Mesenchymal stem cell (in vitro differentiated cells and primary cell): ENCODE measurements at regions not wholly inside any gene's neighbourhood (a gene's known extent, or its start where the extent isn't known, plus 50 kb on each side); places are given as distances from the start of the nearest gene placed in this dataset.

Experiments used
- DNase-seq: peaks from one replicate; pipeline ENCODE4 v3.0.0-alpha.2; 2013
- H2AFZ ChIP-seq: one replicate; pipeline ENCODE4 v1.6.1; 2013; ENCODE audit warnings: low read depth, mild to moderate bottlenecking, control low read depth, inconsistent platforms, low read length, moderate library complexity
- H2AK5ac ChIP-seq: 2 replicates; pipeline ENCODE4 v1.6.1; 2013; ENCODE audit warnings: low read length, moderate library complexity, mild to moderate bottlenecking, inconsistent platforms; ENCODE audit not compliant: severe bottlenecking
- H2BK120ac ChIP-seq: one replicate; pipeline ENCODE4 v1.6.1; 2013; ENCODE audit warnings: low read depth, mild to moderate bottlenecking, inconsistent platforms, low read length, moderate library complexity
- H2BK12ac ChIP-seq, 2 experiments: one replicate each; pipeline ENCODE4 v1.6.1; 2013; ENCODE audit warnings: inconsistent platforms in 2 of 2, low read length in 2 of 2, mild to moderate bottlenecking in 2 of 2, moderate library complexity in 2 of 2, control low read depth in 1 of 2
- H2BK15ac ChIP-seq: one replicate; pipeline ENCODE4 v1.6.1; 2013; ENCODE audit warnings: mild to moderate bottlenecking, low read depth, inconsistent platforms; ENCODE audit not compliant: poor library complexity, severe bottlenecking
- H2BK5ac ChIP-seq: 2 replicates; pipeline ENCODE4 v1.6.1; 2013; ENCODE audit warnings: low read depth, mild to moderate bottlenecking, low read length, control low read depth, inconsistent platforms; ENCODE audit not compliant: poor library complexity, severe bottlenecking
- H3K14ac ChIP-seq, 2 experiments: one replicate each; pipeline ENCODE4 v1.6.1; 2013; ENCODE audit warnings: inconsistent platforms in 2 of 2, low read length in 2 of 2, control low read depth in 1 of 2, mild to moderate bottlenecking in 1 of 2, moderate library complexity in 1 of 2
- H3K18ac ChIP-seq, 2 experiments: one replicate each; pipeline ENCODE4 v1.6.1; 2013; ENCODE audit warnings: inconsistent platforms in 2 of 2, low read length in 2 of 2, control low read depth in 1 of 2, low read depth in 1 of 2, mild to moderate bottlenecking in 1 of 2
- H3K23ac ChIP-seq, 2 experiments: one replicate each; pipeline ENCODE4 v1.6.1; 2013; ENCODE audit warnings: inconsistent platforms in 2 of 2, low read length in 2 of 2, mild to moderate bottlenecking in 2 of 2, moderate library complexity in 2 of 2, control low read depth in 1 of 2
- H3K27ac ChIP-seq: 2 replicates; pipeline ENCODE4 v1.5.1; 2013; ENCODE audit warnings: mild to moderate bottlenecking, moderate library complexity, low read length, control low read depth, inconsistent platforms; ENCODE audit not compliant: poor library complexity, severe bottlenecking
- H3K27me3 ChIP-seq, 2 experiments: 2 replicates each; pipeline versions ENCODE4 v1.6.1 to v1.7.0; 2013; ENCODE audit warnings: low read length in 2 of 2, mild to moderate bottlenecking in 2 of 2, moderate library complexity in 2 of 2, control low read depth in 1 of 2, inconsistent platforms in 1 of 2; ENCODE audit not compliant: control insufficient read depth in 1 of 2, insufficient read depth in 1 of 2
- H3K36me3 ChIP-seq, 2 experiments: 2 replicates each; pipeline versions ENCODE4 v1.6.1 to v1.7.0; 2013; ENCODE audit warnings: low read length in 2 of 2, control low read depth in 1 of 2, inconsistent platforms in 1 of 2, low read depth in 1 of 2, mild to moderate bottlenecking in 1 of 2; ENCODE audit not compliant: insufficient read depth in 2 of 2, control insufficient read depth in 1 of 2
- H3K4ac ChIP-seq, 2 experiments: one replicate each; pipeline ENCODE4 v1.6.1; 2013; ENCODE audit warnings: inconsistent platforms in 2 of 2, low read length in 2 of 2, mild to moderate bottlenecking in 2 of 2, moderate library complexity in 2 of 2, control low read depth in 1 of 2, low read depth in 1 of 2
- H3K4me1 ChIP-seq: 2 replicates; pipeline ENCODE4 v1.6.1; 2013; ENCODE audit warnings: low read depth, low read length, control low read depth; ENCODE audit not compliant: control insufficient read depth, insufficient read depth
- H3K4me2 ChIP-seq: 2 replicates; pipeline ENCODE4 v1.6.1; 2013; ENCODE audit warnings: low read length, mild to moderate bottlenecking, inconsistent platforms; ENCODE audit not compliant: poor library complexity, severe bottlenecking
- H3K4me3 ChIP-seq, 2 experiments: 2 replicates each; pipeline versions ENCODE4 v1.5.1 to v1.7.0; 2013; ENCODE audit warnings: low read length in 2 of 2, mild to moderate bottlenecking in 2 of 2, control low read depth in 1 of 2, low read depth in 1 of 2; ENCODE audit not compliant: insufficient read depth in 1 of 2
- H3K79me1 ChIP-seq: replicated peaks from 2 replicates; pipeline ENCODE4 v1.6.1; 2013; ENCODE audit warnings: mild to moderate bottlenecking, control low read depth, low read length, inconsistent platforms; ENCODE audit not compliant: poor library complexity, severe bottlenecking
- H3K9ac ChIP-seq: 2 replicates; pipeline ENCODE4 v1.7.0; 2013; ENCODE audit warnings: mild to moderate bottlenecking, low read length, moderate library complexity
- H3K9me3 ChIP-seq: 2 replicates; pipeline ENCODE4 v1.7.0; 2013; ENCODE audit warnings: mild to moderate bottlenecking, low read length; ENCODE audit not compliant: control insufficient read depth
- H4K8ac ChIP-seq: one replicate; pipeline ENCODE4 v1.6.1; 2013; ENCODE audit warnings: inconsistent platforms, mild to moderate bottlenecking, low read length, moderate library complexity
- H4K91ac ChIP-seq: one replicate; pipeline ENCODE4 v1.6.1; 2013; ENCODE audit warnings: mild to moderate bottlenecking, low read length, inconsistent platforms
- WGBS: methylation state at CpG from one replicate; pipeline ENCODE4 v1.1.7; 2013; ENCODE audit warnings: mixed read lengths; 5-methylcytosine and 5-hydroxymethylcytosine counted together

DNA sequence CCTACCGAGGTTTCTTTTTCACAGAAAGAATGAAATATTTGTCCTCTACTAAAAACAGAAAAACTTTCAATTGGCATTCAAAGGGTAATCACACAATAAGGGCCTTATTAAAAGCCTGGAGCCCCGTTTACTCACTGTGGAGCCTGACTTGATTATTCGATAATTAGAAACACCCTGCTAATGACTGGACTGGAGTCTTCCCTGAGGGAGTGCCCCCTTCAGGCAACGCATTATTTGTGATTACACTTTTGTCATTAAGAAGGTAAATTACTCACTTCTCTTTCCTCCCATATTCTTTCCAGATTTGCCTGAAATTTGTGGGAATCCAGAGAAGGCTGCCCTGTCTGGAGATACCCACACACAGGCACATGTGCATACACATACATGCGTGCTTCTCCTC, 444.2 kb upstream of the NPVF start:
- no peak overlapping the region for H2BK5ac ChIP-seq
- WGBS: 86% methylated on average over 5 of the region's 5 CpGs
- no peak overlapping the region for H3K14ac ChIP-seq
- H3K9me3 ChIP-seq: no peaks in the 10 kb centered on the region
- H2BK15ac ChIP-seq: no peak overlapping the region
- H3K4me1 ChIP-seq: peaks cover 4% of the 10 kb centered on the region
- no peaks in the 10 kb centered on the region for H3K36me3 ChIP-seq
- H2BK12ac ChIP-seq: no peak overlapping the region
- no peak overlapping the region for H2AK5ac ChIP-seq
- no peaks in the 10 kb centered on the region for H3K79me1 ChIP-seq
- no peak overlapping the region for H3K27ac ChIP-seq
- no peak overlapping the region for H3K4me3 ChIP-seq
- no peak overlapping the region for H3K4ac ChIP-seq
- no peak overlapping the region for H4K91ac ChIP-seq
- no peak overlapping the region for H2AFZ ChIP-seq
- DNase-seq: no peak
- no peak overlapping the region for H4K8ac ChIP-seq
- H3K4me2 ChIP-seq: no peak overlapping the region
- H3K9ac ChIP-seq: no peak overlapping the region
- H3K23ac ChIP-seq: no peak overlapping the region
- peaks cover 16 to 29% of the 10 kb centered on the region in 2 experiments for H3K27me3 ChIP-seq
- no peak overlapping the region for H3K18ac ChIP-seq
- H2BK120ac ChIP-seq: no peak overlapping the region

DNA sequence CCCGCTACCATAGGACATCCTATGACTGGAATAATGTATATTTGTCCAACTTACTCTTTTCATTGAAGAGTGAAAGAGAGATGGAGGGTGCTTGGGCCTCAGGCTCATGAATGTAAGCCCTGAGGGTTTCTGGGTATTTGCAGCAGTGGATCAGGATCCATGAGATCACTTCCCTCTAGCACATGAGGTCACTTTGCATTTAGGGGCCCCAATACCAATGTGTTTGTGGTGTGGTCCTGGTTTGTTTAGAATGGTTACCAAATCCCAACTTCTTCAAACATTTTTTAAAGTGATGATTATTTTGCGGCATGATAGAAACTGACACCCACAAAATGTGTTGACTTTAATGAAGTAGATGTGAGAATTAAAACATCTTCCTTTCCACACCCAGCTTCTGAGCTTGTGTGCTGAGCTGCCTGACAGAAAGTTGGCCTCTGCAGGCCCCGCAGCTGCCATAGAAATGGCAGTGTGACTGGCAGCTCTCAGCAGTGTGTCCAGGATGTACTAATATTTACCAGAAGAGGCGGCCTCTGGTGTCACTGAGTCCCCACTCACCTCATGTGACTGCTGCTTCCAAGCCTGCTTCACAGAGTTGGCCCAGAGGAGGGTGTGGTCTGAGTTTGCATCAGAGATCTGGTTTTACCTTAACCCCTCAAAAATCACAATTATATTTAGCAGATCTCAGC, 447.6 kb upstream of the NPVF start:
- Histone ChIP-seq H3K27ac (no peak overlapping the region), H4K91ac (no peak overlapping the region), H3K79me1 (no peaks in the 10 kb centered on the region), H2BK120ac (no peak overlapping the region), H3K23ac (no peak overlapping the region), H2BK12ac (no peak overlapping the region), H3K14ac (no peak overlapping the region), H3K27me3 (peaks cover 0 to 2% of the 10 kb centered on the region in 2 experiments), H3K9ac (no peak overlapping the region), H2BK15ac (no peak overlapping the region), H3K4me2 (no peak overlapping the region), H3K9me3 (no peaks in the 10 kb centered on the region), H2BK5ac (no peak overlapping the region), H3K4me1 (peaks cover 2% of the 10 kb centered on the region), H3K4me3 (no peak overlapping the region), H2AFZ (no peak overlapping the region), H3K36me3 (no peaks in the 10 kb centered on the region), H3K18ac (no peak overlapping the region), H4K8ac (no peak overlapping the region), H3K4ac (no peak overlapping the region), H2AK5ac (no peak overlapping the region)
- no peak for DNase-seq
- 70% methylated on average over 1 of the region's 4 CpGs for WGBS

DNA sequence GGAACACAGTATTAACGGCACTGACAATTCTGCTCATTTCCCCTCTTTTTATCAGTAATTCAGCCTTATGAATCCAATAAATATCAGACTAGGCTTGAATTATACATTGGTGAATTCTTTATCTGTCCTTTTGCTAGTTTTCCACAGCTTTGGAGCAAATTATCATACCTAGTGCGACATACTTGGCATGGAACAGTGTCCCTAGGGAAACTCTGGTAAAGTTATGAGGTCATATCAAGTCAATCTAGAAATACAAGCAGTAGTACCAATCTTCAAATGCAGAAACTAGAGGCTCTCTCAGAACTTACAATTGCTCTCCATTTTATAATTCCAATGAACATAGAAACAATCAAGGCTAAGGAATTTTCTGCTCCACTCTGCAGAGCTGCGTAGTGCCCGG, 449.3 kb upstream of the NPVF start:
- Histone ChIP-seq H3K4me3 (no peak overlapping the region), H3K36me3 (no peaks in the 10 kb centered on the region), H3K27ac (no peak overlapping the region), H3K9me3 (no peaks in the 10 kb centered on the region), H3K4me2 (no peak overlapping the region), H2BK12ac (no peak overlapping the region), H3K23ac (no peak overlapping the region), H2BK15ac (no peak overlapping the region), H4K8ac (no peak overlapping the region), H3K4ac (no peak overlapping the region), H2BK120ac (no peak overlapping the region), H3K18ac (no peak overlapping the region), H3K27me3 (no peaks in the 10 kb centered on the region), H3K79me1 (no peaks in the 10 kb centered on the region), H2AK5ac (no peak overlapping the region), H2AFZ (no peak overlapping the region), H3K9ac (no peak overlapping the region), H4K91ac (no peak overlapping the region), H3K4me1 (no peaks in the 10 kb centered on the region), H3K14ac (no peak overlapping the region), H2BK5ac (no peak overlapping the region)
- 96% methylated on average over 3 of the region's 4 CpGs for WGBS
- no peak for DNase-seq

DNA sequence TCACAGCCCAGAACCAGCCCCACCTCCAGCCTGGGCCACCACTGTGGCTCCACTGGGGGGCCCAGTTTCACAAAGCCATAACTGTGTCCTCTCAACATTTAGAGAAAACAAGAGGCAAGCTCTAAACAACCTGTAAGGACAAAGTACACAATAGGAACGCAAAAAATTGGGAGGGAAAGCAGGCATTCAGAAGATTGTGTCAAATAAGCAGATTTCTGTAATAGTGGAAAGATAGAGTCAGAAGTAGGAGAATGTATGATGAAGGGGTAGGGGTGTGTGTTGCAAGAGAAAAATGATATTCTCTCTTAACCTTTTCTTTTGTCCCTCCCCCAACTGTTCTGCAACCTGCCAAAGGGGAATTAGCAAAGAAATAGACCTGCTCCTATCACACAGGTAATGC, 449.9 kb upstream of the NPVF start:
- H2BK12ac ChIP-seq: no peak overlapping the region
- H4K8ac ChIP-seq: no peak overlapping the region
- no peak overlapping the region for H3K4ac ChIP-seq
- H3K27me3 ChIP-seq: no peaks in the 10 kb centered on the region
- H3K4me1 ChIP-seq: no peaks in the 10 kb centered on the region
- H2AK5ac ChIP-seq: no peak overlapping the region
- no peak for DNase-seq
- H3K27ac ChIP-seq: no peak overlapping the region
- no peaks in the 10 kb centered on the region for H3K9me3 ChIP-seq
- H2BK5ac ChIP-seq: no peak overlapping the region
- H2AFZ ChIP-seq: no peak overlapping the region
- no peak overlapping the region for H2BK120ac ChIP-seq
- no peak overlapping the region for H3K4me3 ChIP-seq
- no peak overlapping the region for H3K18ac ChIP-seq
- no peak overlapping the region for H3K4me2 ChIP-seq
- H3K14ac ChIP-seq: no peak overlapping the region
- H3K9ac ChIP-seq: no peak overlapping the region
- H3K79me1 ChIP-seq: no peaks in the 10 kb centered on the region
- no peak overlapping the region for H2BK15ac ChIP-seq
- no peak overlapping the region for H4K91ac ChIP-seq
- H3K23ac ChIP-seq: no peak overlapping the region
- WGBS: 86% methylated on average over 1 of the region's 1 CpG
- H3K36me3 ChIP-seq: no peaks in the 10 kb centered on the region
